K562 (cell line): ENCODE measurements at regions not wholly inside any gene's neighbourhood (a gene's known extent, or its start where the extent isn't known, plus 50 kb on each side); places are given as distances from the start of the nearest gene placed in this dataset.

Experiments used
- ATF1 ChIP-seq, 2 experiments: fragments of 450-650 bp in 1 of 2; IDR thresholded peaks; 2 replicates each; pipeline ENCODE4 v1.6.1; 2016; ENCODE audit warnings: missing compliant biosample characterization in 1 of 2, missing genetic modification characterization in 1 of 2
- CCNT2 ChIP-seq: IDR thresholded peaks from 2 replicates; pipeline ENCODE4 v1.6.1; 2011; ENCODE audit warnings: borderline replicate concordance, low read depth, mild to moderate bottlenecking, moderate library complexity, mixed read lengths, low read length; ENCODE audit not compliant: insufficient read length; ENCODE audit errors: extremely low read depth
- CTCF ChIP-seq, 3 experiments: IDR thresholded peaks in 2 of 3; conservative IDR thresholded peaks in 1 of 3; 2 replicates each; pipeline ENCODE4 v1.5.1; 2011 to 2012; ENCODE audit warnings: low read length in 3 of 3, mild to moderate bottlenecking in 3 of 3, control low read depth in 2 of 3, improper control_type of control experiment in 1 of 3, inconsistent platforms in 1 of 3, low read depth in 1 of 3, mixed read lengths in 1 of 3, moderate library complexity in 1 of 3; ENCODE audit not compliant: insufficient read depth in 2 of 3
- ESRRB ChIP-seq: fragments of 250-450 bp; sonication (Bioruptor Pico); IDR thresholded peaks from 2 replicates; pipeline ENCODE4 v1.5.0; 2020; ENCODE audit warnings: mild to moderate bottlenecking, moderate library complexity, borderline replicate concordance
- HNRNPH1 ChIP-seq: fragments of 200-400 bp; formaldehyde crosslinking; optimal IDR thresholded peaks from 2 replicates; pipeline ENCODE3; 2017; ENCODE audit warnings: low read depth, mild to moderate bottlenecking, low read length, moderate library complexity
- NCOA2 ChIP-seq, 2 experiments: fragments of 450-650 bp; IDR thresholded peaks; 2 replicates each; pipeline ENCODE4 v1.6.1; 2018; ENCODE audit warnings: mild to moderate bottlenecking in 2 of 2, moderate library complexity in 1 of 2; ENCODE audit not compliant: partially characterized antibody in 2 of 2
- POLR2A ChIP-seq: fragments of 450-650 bp; conservative IDR thresholded peaks from 2 replicates; pipeline ENCODE4 v1.6.1; 2016
- SETDB1 ChIP-seq: IDR thresholded peaks from one replicate; pipeline ENCODE4 v1.6.1; 2012; ENCODE audit warnings: low read length, control low read depth, inconsistent platforms
- SOX6 ChIP-seq: fragments of 450-650 bp; IDR thresholded peaks from 2 replicates; pipeline ENCODE4 v1.6.1; 2014; ENCODE audit warnings: mild to moderate bottlenecking
- ZFP36 ChIP-seq: fragments of 150-350 bp; IDR thresholded peaks from 2 replicates; pipeline ENCODE4 v1.6.1; 2018; ENCODE audit warnings: low read length, low read depth; ENCODE audit not compliant: partially characterized antibody
- ZNF232 ChIP-seq: sonication (generic); formaldehyde crosslinking; IDR thresholded peaks from 2 replicates; pipeline ENCODE4 v1.8.0; 2022; ENCODE audit warnings: mild to moderate bottlenecking, missing genetic modification reagents

GRCh38 chr10:111532139-111532538 lies 455.3 kb downstream of the ADRA2A start:
- TF ChIP-seq HNRNPH1 (no peak), CCNT2 (no peak), ESRRB (no peak), POLR2A (no peak), NCOA2 (IDR thresholded peaks at IDR 0.05; ENCODE audit: partially characterized antibody in 2 of 2) (no peak), ZFP36 (no peak), CTCF (IDR thresholded peaks at IDR 0.05 in 2 of 3, conservative IDR thresholded peaks at IDR 0.05 in 1 of 3; ENCODE audit: insufficient read depth in 2 of 3, low read depth in 1 of 3, low read length in 3 of 3) (no peak), ZNF232 (no peak), SOX6 (no peak), SETDB1 (no peak), ATF1 (CRISPR knock-in tag; IDR thresholded peaks at IDR 0.05) (no peak), ATF1 (tag; IDR thresholded peaks at IDR 0.05) (no peak)
